GM21381 (cell line): ENCODE measurements at regions not wholly inside any gene's neighbourhood (a gene's known extent, or its start where the extent isn't known, plus 50 kb on each side); places are given as distances from the start of the nearest gene placed in this dataset.

Experiments
- ATAC-seq: cut with Tn5 transposase; IDR thresholded peaks from one replicate; pipeline ENCODE4 v1.9.1; 2021; ENCODE audit warnings: mild to moderate bottlenecking, moderate library complexity; ENCODE audit not compliant: unreplicated experiment

DNA sequence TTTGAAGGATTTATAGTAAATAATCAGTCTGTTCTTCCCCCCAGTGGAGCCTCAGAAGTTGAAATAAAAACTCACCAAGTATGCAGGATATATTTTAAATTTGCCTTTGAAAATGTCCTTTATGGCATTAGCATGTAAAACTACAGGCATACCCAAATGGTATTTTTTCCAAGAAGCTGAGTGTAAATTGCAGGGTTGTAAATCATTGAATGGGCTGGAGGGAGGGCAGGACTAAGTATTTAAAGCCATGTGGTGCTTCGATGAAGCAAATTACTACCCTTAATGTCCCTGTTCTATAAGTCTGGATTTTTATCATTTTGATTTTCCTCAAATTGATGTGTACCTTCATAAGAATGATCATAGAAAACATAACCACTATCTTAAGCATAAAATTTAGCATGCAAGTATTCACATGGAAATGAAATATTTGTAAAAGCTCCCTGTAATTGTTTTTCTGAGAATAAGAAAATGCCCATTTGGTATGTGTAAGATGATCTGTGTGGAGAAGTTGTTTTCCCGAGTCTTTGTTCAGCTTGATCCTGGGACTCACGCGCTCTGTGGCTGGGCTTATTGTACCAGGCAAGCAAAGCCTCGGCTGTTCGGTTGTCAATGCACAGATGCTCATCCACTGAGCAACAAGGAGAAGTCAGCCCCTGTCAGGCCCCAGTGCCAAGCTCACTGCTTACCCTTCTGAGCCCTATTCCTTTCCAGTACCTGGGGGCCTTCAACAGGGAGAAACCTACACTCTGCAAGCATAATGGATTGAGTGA is 66.7 kb downstream of the CD164 start:
- ATAC-seq = no peak

GRCh38 chr6:109314313-109314712 is 68.0 kb downstream of the CD164 start:
- no peak for ATAC-seq

DNA sequence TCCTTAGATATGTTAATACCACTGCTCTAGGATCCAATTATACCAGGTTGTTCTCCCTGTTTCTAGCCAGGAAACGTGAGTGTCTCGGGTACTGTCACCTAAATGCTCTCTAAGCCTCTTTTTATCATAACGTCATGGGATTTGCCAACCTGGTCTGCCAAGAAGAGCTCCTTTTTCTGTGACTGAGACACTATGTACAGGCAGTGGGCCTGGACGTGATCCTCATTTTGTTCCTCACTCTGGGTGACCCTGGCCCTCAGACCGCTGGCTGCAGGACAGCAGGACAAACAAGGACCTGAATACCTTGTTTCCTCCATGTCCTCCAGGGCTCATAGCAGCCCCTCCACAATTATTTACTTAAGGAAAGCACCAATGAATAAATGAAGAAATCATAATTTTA is 69.1 kb downstream of the CD164 start:
- ATAC-seq = no peak

DNA sequence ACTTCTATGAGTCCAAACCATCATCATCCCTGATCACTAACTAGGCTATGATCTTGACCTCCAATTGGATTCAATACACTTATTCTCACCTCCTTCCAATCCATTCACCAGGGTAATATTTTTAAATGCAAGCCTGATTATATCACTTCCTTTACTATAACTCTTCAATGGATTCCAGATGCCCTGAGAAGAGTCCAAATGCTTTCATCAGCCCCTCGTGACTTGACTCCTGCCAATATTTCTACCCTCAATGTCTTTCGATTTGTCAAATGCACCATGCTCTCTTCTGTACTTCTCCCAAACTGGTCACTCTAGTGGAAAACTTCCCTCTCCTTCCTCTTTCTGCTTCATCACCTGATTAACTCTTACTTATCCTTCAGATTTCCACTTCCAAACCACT is 70.8 kb downstream of the CD164 start:
- no peak for ATAC-seq

- ATAC-seq = no peak
These were observed 72.3 kb downstream of the CD164 start for GRCh38 chr6:109309917-109310316.

GRCh38 chr6:109308018-109308492 is 74.2 kb downstream of the CD164 start:
- ATAC-seq = no peak

- ATAC-seq = no peak
These were observed 75.5 kb downstream of the CD164 start for GRCh38 chr6:109306733-109307132.

- no peak for ATAC-seq
These were observed 77.2 kb downstream of the CD164 start for GRCh38 chr6:109305028-109305427.

DNA sequence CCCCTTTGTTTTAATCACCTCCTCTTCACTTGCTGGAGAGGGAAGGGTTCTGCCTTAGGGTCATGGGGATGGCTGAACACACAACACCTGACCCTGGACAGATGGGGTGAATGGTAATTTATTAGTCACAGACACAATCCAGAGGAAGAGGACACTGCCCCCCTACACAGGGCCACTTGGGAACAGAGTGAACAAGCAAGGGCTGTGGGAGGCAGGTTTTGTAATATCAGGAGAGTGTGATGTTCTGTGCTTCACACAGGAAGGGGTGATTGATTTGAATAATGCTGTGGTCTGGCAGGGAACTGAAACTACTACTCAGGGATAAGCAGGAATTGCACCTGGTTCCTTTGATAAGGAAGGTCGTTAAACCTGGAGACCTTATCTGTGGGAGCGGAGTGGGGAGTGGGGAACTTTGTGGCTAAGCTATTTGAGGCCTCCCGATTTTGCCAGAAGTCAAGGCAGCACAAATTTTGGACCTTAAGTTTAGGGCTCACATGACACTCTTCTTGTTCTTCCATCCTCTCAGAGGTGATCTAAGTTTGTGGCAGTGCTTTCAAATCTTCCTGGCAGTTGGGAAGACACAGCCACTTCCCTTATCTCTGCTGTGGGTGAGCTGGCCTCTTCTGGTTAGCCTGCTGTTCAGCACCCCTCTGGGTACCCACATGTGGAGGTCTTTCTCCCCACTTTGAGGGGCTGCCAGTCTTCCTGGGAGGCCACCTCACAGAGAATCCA is 77.8 kb downstream of the CD164 start:
- ATAC-seq = no peak

GRCh38 chr6:109303640-109304283 is 78.5 kb downstream of the CD164 start:
- ATAC-seq = no peak

DNA sequence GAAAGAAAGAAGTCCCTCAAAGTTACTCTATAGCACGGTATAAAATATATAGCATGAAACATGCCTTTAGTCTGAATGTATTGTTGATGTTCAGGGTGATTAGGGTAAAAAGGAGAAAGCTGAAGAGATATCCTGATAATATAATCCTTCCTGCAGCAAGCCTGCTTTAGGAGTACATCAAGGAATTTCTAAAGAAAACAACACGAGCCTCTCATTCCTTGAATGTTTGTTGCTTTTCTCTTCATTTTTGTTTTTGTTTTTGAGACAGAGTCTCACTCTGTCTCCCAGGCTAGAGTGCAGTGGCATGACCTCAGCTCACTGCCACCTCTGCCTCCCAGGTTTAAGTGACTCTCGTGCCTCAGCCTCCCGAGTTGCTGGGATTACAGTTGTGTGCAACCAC is 79.1 kb downstream of the CD164 start:
- no peak for ATAC-seq

DNA sequence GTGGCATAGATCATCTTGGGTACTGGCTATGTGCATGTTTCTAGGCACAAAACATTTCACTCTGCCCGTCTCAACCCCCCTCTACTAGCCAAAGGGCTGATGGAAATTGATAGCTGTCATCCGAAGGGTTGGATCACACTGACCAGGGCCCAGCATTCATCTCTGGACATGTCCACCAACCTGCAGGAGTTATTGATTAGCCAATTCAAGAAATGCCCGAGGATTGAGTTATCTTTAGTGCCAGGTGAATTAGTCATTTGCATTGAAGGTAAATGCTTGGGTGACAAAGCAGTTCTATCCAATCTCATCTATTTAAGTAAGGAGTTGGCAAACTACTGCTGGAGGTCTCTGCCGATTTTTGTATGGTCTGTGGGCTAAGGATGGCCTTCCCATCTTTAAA is 80.1 kb downstream of the CD164 start:
- ATAC-seq = no peak

GRCh38 chr6:109301418-109301817 is 80.8 kb downstream of the CD164 start:
- no peak for ATAC-seq

DNA sequence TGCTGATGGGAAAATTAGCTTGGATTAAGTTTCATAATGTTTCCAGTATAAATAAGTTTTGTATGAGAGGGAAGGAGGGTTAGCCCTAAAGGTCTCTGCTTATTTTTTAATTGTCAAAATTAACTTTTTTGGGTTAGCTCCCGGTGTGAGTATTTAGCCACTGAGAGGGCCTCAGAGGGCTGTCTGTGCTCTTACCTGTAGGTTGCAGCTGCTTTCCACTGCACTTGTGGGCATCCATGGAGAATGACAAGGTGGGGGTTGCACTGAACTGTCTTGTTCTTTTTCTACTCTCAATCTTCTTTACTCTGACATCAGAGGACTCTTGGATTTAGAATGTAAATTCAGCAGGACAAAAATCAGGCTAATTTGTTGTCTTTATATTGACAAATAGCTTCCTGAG is 81.4 kb downstream of the CD164 start:
- ATAC-seq = no peak

GRCh38 chr6:109299776-109300564 is 82.3 kb downstream of the CD164 start:
- no peak for ATAC-seq

- ATAC-seq = no peak
These were observed 83.0 kb downstream of the CD164 start for GRCh38 chr6:109299265-109299607.

- no peak for ATAC-seq
These were observed 83.5 kb downstream of the CD164 start for GRCh38 chr6:109298605-109299264.

- no peak for ATAC-seq
These were observed 84.7 kb downstream of the CD164 start for GRCh38 chr6:109297406-109298110.

GRCh38 chr6:109296971-109297372 is 85.3 kb downstream of the CD164 start:
- no peak for ATAC-seq

DNA sequence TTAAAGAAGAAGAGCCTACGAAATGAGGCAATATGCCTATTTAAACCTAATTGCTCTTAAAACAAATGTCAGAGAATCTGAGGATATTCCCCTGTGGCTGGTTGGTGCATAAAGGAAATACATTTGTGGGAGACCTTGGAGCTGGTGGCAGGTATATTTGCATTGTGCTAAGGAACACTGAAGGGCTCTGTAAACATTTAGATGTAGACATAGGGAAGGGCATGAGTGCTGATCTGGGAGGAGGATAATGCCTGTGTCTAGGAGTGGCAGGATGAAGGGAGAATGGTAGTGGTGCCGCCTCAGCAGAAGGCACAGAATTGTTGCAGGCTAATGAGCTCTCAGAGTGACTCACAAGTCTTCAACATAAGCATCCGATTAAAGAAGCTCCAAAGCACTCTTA is 85.8 kb downstream of the CD164 start:
- no peak for ATAC-seq
